ENCODE measurements at regions not wholly inside any gene's neighbourhood (a gene's known extent, or its start where the extent isn't known, plus 50 kb on each side); places are given as distances from the start of the nearest gene placed in this dataset. TPM values are rescaled to one million over a fixed set of nuclear protein-coding genes. Genes with fewer than 3 reads are reported as not detected.

Small RNA genes lying in the stretch of these regions (small RNA-seq; reads per million reads assigned to genes)
- gene AL355376.1 (ENCODE audit: low replicate concordance): not detected
- not detected for gene AL355376.2 (ENCODE audit: low replicate concordance)
- gene RNA5SP308 (ENCODE audit: low replicate concordance): not detected
- not detected for gene RNU6-270P (ENCODE audit: low replicate concordance)
